ENCODE measurements at regions not wholly inside any gene's neighbourhood (a gene's known extent, or its start where the extent isn't known, plus 50 kb on each side); places are given as distances from the start of the nearest gene placed in this dataset.
A peak's percentile ranks its signal among the peaks of the same experiment; 100 is the strongest.

GRCh38 chr2:140011287-140011686 is 1231.1 kb upstream of the NXPH2 start:
- Histone ChIP-seq H3K4me3 (no peak overlapping the region), H3K27me3 (no peaks in the 10 kb centered on the region), H3K36me3 (no peaks in the 10 kb centered on the region), H3K4me1 (no peaks in the 10 kb centered on the region), H3K27ac (no peak overlapping the region), H3K9me3 (no peaks in the 10 kb centered on the region)
- intact Hi-C loops (cut with DNase I), result no loop called here
- DNase-seq (no peak), ATAC-seq (no peak)
- TF ChIP-seq CTCF (IDR thresholded peaks at IDR 0.05), result no peak

GRCh38 chr2:140002110-140002509 is 1221.9 kb upstream of the NXPH2 start:
- Histone ChIP-seq H3K4me3 (no peak overlapping the region), H3K27ac (no peak overlapping the region), H3K4me1 (no peaks in the 10 kb centered on the region), H3K36me3 (no peaks in the 10 kb centered on the region), H3K27me3 (no peaks in the 10 kb centered on the region), H3K9me3 (no peaks in the 10 kb centered on the region)
- DNase-seq (no peak), ATAC-seq (no peak)
- TF ChIP-seq CTCF (IDR thresholded peaks at IDR 0.05), result no peak
- intact Hi-C loops (cut with DNase I), result no loop called here

GRCh38 chr2:139992711-139993345 is 1212.6 kb upstream of the NXPH2 start:
- H3K27ac ChIP-seq, result no peak overlapping the region
- no peaks in the 10 kb centered on the region for H3K36me3 ChIP-seq
- H3K27me3 ChIP-seq, result no peaks in the 10 kb centered on the region
- TF ChIP-seq CTCF (IDR thresholded peaks at IDR 0.05), result no peak
- H3K4me1 ChIP-seq, result no peaks in the 10 kb centered on the region
- intact Hi-C loops (cut with DNase I), result no loop called here
- H3K9me3 ChIP-seq, result no peaks in the 10 kb centered on the region
- no peak for DNase-seq
- no peak overlapping the region for H3K4me3 ChIP-seq
- peak; percentile 30 for ATAC-seq

GRCh38 chr2:139992078-139992477 is 1211.9 kb upstream of the NXPH2 start:
- no peak for TF ChIP-seq CTCF (IDR thresholded peaks at IDR 0.05)
- ATAC-seq, result peak; percentile 27

GRCh38 chr2:139990646-139991335 is 1210.6 kb upstream of the NXPH2 start:
- no peaks in the 10 kb centered on the region for H3K9me3 ChIP-seq
- no peak for ATAC-seq
- H3K27ac ChIP-seq, result no peak overlapping the region
- H3K4me1 ChIP-seq, result no peaks in the 10 kb centered on the region
- no peak overlapping the region for H3K4me3 ChIP-seq
- no peak for DNase-seq
- intact Hi-C loops (cut with DNase I), result no loop called here
- no peak for TF ChIP-seq CTCF (IDR thresholded peaks at IDR 0.05)
- H3K36me3 ChIP-seq, result no peaks in the 10 kb centered on the region
- H3K27me3 ChIP-seq, result no peaks in the 10 kb centered on the region

More at GRCh38 chr2:139992078-139992477, 1211.9 kb upstream of the NXPH2 start:
- H3K36me3 ChIP-seq, result no peaks in the 10 kb centered on the region
- intact Hi-C loops (cut with DNase I), result no loop called here
- H3K27me3 ChIP-seq, result no peaks in the 10 kb centered on the region
- no peaks in the 10 kb centered on the region for H3K4me1 ChIP-seq
- no peak overlapping the region for H3K4me3 ChIP-seq
- H3K9me3 ChIP-seq, result no peaks in the 10 kb centered on the region
- DNase-seq, result no peak
- no peak overlapping the region for H3K27ac ChIP-seq

Measured in upper lobe of right lung (tissue), 1 donor.